GM19240 (cell line): ENCODE measurements at regions not wholly inside any gene's neighbourhood (a gene's known extent, or its start where the extent isn't known, plus 50 kb on each side); places are given as distances from the start of the nearest gene placed in this dataset.

Experiments used
- DNase-seq: peaks from one replicate; pipeline ENCODE4 v3.0.0; 2011; ENCODE audit warnings: low spot score; ENCODE audit not compliant: insufficient read length

DNA sequence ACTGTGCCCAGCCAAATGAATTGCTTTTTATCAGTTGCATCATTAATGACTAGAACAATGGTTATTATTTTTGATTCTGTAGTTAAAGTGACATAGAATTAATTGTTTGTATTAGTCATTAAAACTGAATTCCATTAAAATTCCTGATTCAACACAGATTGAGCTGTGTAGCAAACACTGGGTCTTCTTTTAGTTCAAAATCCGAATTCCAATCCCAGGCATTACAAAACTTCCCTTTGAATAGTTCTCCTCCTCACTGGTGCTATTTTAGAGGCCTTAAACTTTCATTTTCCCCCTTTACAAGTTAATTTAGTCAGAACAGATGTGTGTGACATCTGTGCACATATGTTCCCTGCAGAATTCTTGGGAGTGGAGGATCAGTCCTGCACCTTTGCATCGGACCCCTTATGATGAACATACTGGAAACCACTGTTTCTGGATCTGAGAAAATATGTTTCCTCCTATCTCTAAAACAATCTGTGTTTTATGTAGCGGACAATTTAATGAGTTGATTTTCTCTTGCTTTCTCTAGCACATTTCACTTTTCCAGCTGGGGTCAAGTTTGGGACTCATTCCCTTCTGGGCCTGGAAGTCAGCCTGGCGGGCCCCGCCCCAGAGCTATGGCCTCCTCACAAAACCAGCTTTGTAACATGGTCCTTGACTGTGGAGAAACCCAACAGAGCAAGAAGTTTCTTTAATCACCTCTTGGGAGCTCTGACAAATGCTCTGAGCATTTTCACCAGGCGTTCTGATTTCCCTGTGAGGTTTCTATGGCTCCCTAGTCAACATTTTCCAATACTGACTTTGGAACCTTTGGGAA lies 87.9 kb upstream of the MAMDC2 start:
- no peak for DNase-seq

DNA sequence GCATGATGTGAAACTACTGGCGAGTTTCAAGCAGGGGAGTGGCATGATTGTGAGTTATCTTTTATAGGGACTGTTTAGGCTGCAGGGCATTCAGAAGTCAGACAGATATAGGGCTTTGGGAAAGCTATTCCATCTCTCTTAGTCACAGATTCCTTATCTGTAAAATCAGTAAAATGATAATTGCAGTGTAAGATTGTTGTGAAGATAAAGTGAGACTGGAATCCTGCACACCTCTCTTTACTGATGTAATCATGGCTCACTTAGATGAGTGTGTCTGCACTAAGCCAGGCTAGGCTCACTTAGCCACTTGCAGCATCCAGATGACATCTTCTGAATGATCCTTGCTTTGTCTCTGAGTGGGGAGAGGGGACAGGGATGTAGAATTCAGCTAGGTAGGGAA lies 81.8 kb upstream of the MAMDC2 start:
- DNase-seq = no peak

- DNase-seq = no peak
Measured at GRCh38 chr9:69963803-69964202, 79.8 kb upstream of the MAMDC2 start.

DNA sequence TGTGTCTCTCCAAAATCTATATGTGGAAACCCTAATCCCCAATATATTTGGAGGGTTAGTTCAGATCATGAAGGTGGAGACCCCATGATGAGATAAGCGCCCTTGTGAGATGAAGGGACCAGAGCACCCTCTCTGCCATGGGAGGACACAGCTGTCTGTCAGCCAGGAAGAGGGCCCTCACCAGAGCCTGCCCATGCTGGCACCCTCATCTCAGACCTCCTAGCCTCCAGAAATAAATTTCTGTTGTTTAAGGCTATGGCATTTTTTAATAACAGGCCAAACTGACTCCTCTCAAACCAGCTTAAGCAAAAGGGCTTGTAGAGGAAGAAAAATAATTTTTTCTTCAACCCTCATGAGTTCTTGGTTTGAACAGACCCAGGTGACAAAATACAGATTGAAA lies 79.2 kb upstream of the MAMDC2 start:
- no peak for DNase-seq

DNA sequence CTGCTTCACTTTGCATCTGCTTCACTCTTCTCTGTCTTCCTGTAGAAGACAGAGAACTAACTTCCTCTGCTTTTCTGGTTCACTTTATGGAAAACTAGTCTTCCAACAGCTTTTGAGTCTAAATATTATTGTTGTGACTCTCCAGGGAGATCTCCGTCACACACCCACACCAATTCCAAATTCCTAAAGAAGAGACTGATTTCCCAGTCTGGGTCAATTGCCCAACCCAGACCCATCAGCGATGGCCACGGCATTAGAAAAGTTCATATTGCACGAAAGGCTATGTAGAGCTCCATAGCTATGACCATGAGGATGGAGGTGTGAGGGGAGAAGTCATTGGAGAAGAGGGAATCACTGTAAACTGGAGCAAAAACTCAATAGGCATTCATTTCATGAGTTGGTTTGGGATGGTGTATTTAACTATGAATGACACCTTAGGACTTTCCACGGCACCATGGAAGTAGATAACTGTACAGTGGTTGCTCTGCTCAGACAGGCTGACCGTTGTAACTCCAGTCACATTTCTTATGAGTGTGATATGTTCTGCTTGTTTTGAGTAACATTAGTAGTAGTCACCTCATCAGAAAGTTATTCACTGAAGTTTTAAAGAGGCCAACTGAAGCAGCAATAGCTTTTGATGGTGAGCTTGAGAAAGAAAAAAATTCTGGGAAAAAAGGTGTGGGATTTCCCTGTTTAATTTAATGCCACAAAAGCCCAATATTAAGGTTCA lies 78.1 kb upstream of the MAMDC2 start:
- DNase-seq = no peak

DNA sequence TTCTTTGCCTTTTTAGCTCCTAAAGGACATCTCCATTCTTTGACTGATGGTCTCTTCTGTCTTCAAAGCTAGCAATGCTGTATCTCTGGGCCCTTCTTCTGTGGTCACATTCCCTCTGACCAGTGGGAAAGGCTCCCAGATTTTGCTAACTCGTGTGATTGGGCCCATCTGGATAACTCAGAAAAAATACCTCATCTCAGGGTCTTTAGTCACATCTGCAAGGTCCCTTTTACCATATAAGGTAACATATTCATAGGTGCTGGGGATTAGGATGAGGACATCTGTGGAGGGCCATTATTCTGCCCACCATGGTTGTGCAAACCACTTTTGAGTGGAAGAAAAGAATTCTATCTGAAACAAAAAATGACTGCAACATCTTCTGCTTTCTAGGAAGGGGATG lies 76.3 kb upstream of the MAMDC2 start:
- no peak for DNase-seq

DNA sequence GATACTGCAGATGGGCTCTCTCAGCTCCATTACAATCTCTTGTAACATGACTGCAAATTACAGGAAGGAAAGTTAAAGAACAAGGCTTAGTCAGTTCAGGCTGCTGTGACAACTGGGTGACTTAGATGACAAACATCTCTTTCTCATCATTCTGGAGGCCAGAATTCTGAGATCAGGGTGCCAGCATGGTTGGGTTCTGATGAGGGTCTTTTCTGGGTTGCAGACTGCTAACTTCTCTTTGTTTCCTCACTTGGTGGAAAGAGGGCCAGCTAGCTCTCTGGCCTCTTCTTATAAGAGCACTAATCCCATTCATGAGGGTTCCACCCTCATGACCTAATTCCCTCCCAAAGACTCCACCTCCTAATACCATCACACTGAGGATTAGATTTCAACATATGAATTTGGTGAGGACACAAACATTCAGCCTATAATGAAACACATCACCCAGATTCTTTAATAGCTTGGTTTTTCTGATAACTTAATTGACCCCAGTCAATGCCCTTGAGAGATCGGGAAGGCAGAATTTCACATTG lies 73.6 kb upstream of the MAMDC2 start:
- no peak for DNase-seq

- DNase-seq = peak; percentile 9
Measured at GRCh38 chr9:69971643-69972449, 71.8 kb upstream of the MAMDC2 start.

DNA sequence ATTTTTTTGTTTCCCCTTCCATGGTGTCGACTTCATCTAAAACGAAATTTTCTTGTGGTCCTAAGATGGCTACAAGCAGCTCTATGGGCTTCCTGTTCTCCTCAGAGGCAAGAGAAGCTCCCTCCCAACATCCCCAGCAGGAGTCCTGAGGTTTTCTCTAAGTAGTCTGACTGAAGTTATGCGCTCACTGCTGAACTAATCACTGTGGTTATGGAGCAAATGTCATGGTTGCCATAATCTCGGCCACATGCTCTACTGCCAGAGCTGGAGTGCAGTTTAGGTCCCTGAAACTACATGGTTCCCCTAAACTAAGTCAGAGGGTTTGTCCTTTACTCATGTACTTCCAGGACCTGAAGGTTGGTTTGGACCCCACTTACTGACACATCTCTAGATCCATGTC lies 68.0 kb upstream of the MAMDC2 start:
- DNase-seq = no peak

DNA sequence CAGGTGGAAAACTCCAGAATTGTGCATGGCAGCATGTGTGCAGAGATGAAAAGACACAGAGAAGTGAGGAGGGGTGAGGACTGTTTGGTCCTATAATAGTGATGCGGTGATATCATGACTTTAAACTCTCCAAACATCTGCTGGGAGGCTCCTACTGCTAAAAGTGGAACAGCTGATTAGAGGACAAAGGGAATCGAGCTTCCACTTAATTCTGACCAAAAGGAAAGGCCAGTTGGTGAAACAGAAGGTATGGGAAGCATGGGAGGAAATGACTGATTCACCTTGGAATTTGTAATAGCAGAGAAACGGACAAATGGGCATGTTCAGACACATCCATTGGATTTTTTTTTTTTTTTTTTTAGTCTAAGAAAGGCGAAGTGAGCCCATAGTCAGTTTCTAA lies 67.5 kb upstream of the MAMDC2 start:
- DNase-seq = no peak

GRCh38 chr9:69980041-69980440 lies 63.6 kb upstream of the MAMDC2 start:
- DNase-seq = no peak

GRCh38 chr9:69980591-69980990 lies 63.1 kb upstream of the MAMDC2 start:
- no peak for DNase-seq

DNA sequence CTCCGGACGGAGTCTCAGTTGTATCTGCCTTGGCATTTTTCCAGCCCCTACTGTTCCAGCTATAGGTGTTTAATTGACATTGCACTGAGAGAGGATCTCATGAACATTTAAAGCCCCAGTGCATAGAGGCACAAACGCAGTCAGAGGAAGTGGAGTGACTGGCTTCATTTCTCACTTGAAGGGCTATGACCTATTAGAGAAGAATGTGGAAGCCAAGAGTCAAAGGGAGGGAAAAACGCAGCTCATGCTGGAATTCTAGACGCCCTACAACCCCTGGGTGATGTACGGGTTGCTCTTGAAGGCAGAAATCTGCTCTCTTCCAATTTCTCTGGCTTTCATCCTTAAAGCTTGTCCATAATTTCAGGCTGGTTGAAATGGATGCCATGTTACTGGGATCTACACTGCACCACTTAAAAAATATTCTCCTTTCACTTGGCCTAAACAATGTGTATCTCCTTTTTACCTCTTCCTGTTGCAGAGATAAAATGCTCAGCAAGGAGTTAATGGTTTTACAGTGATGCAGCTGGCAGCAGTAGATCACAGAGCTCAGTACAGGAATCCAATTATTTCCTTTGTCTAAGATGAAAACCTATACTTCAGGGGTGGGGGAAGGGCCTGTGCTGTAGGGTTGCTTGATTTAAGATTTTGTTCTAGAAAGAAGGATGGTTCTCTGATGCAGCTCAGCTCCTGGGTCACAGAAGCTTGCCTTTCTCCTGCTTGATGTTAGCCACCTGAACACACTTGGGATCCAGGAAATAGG lies 61.8 kb upstream of the MAMDC2 start:
- DNase-seq = no peak

DNA sequence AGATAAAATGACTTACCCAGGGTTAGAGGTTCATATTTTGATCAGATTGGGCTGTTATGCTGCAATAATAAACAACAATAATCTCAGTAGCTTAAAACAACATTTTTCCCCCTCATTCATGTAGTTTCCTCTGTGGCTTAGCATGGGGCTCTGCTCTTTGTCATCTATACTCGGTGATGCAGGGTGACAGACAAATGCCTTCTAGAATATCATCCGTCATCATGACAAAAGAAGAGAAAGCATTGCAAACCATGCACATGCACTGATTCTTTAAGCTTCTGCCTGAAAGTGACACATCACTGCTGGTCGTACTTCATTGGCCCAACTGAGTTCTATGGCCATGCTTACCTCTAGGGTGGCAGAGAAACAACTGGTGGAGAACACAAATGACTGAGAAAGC lies 58.8 kb upstream of the MAMDC2 start:
- DNase-seq = no peak

GRCh38 chr9:69985971-69986370 lies 57.7 kb upstream of the MAMDC2 start:
- DNase-seq = no peak

GRCh38 chr9:69986970-69987369 lies 56.7 kb upstream of the MAMDC2 start:
- DNase-seq = no peak

DNA sequence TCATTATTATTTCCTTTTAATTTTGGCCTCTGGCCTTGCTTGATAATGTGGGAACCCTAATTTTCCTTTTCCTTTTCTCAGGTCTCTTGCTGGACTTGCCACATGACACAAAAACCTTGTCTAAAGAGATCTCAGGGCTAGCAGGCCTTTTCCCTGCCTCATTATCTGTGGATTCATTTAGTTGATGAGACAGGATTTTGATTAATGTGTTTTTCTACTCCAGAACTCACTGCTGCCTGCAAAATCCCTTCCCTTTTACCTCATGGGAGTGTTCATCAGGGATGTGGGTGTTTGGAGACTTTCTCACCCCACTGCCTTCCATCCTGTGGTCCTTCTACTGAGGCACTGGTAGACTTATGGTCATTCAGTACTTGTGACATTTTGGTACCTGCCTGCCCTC lies 56.2 kb upstream of the MAMDC2 start:
- no peak for DNase-seq

GRCh38 chr9:69993110-69993509 lies 50.5 kb upstream of the MAMDC2 start:
- no peak for DNase-seq
